GM12878 (cell line): ENCODE measurements at regions not wholly inside any gene's neighbourhood (a gene's known extent, or its start where the extent isn't known, plus 50 kb on each side); places are given as distances from the start of the nearest gene placed in this dataset.
"Not testable (repeated sequence)": the region's sequence is repeated elsewhere in the genome, so short reads cannot be mapped to it uniquely, and the experiment has no call there.

Source experiments
- ATAC-seq: fragments of 200-7000 bp; cut with Tn5 transposase; 3 replicates; pipeline ENCODE4 v1.9.1; 2020; ENCODE audit warnings: mild to moderate bottlenecking, moderate library complexity
- BruUV-seq: library from RNA; stranded (reverse); fragments of 400-500 nt; replicated peaks from 2 replicates; lab custom pipeline; 2021; lab: Mats Ljungman, UMichigan
- CTCF ChIA-PET: fragments of 300-600 bp; sonication (Branson Sonifier 250); formaldehyde crosslinking; extraction: SDS; loops from one replicate; lab custom pipeline; 2021; ENCODE audit warnings: inconsistent platforms; lab: Yijun Ruan, JAX
- POLR2A ChIA-PET: fragments of 350-600 bp; formaldehyde crosslinking; extraction: SDS; loops from one replicate; lab custom pipeline; 2021; ENCODE audit warnings: inconsistent platforms; lab: Charles Lee
- RAD21 ChIA-PET: fragments of 300-600 bp; sonication (Branson Sonifier 250); formaldehyde crosslinking; loops from one replicate; lab custom pipeline; 2023; ENCODE audit warnings: antibody characterized with exemption; ENCODE audit not compliant: unreplicated experiment; lab: Charles Lee
- SMC1A ChIA-PET: fragments of 300-600 bp; sonication (Branson Sonifier 250); formaldehyde crosslinking; loops from one replicate; lab custom pipeline; 2023; ENCODE audit not compliant: unreplicated experiment, uncharacterized antibody; lab: Charles Lee
- DNase-seq: peaks from one replicate; pipeline ENCODE4 v3.0.0-alpha.2; 2011; ENCODE audit warnings: low read depth, low spot score
- FAIRE-seq: peaks from 3 replicates; lab custom pipeline; 2011; peaks lifted over from hg19 to GRCh38; lab: Jason Lieb, UNC
- H2AFZ ChIP-seq: 2 replicates; pipeline ENCODE4 v1.6.0; 2011; ENCODE audit warnings: low read depth, low read length, control low read depth; ENCODE audit not compliant: control insufficient read depth
- H3K27ac ChIP-seq: 2 replicates; pipeline ENCODE4 v1.5.1; 2011; ENCODE audit warnings: control low read depth; ENCODE audit not compliant: control insufficient read depth, insufficient read depth
- H3K27me3 ChIP-seq, 2 experiments: replicated peaks in 1 of 2; 2 replicates each; pipeline versions ENCODE4 v1.6.0 to v1.6.1; 2011; ENCODE audit warnings: low read length in 1 of 2; ENCODE audit not compliant: control insufficient read depth in 2 of 2, insufficient read depth in 2 of 2
- H3K36me3 ChIP-seq, 2 experiments: 2 replicates each; pipeline ENCODE4 v1.5.1; 2011; ENCODE audit warnings: low read length in 1 of 2; ENCODE audit not compliant: control insufficient read depth in 2 of 2, insufficient read depth in 2 of 2
- H3K4me1 ChIP-seq: 2 replicates; pipeline ENCODE4 v1.6.1; 2011; ENCODE audit warnings: mild to moderate bottlenecking, low read length, moderate library complexity, mixed read lengths; ENCODE audit not compliant: control insufficient read depth, insufficient read depth
- H3K4me2 ChIP-seq: 2 replicates; pipeline ENCODE4 v1.6.0; 2011; ENCODE audit warnings: control low read depth; ENCODE audit not compliant: control insufficient read depth, insufficient read depth
- H3K4me3 ChIP-seq: fragments of 200-600 bp; sonication (generic); 2 replicates; pipeline ENCODE4 v1.5.1; 2016
- H3K79me2 ChIP-seq: 2 replicates; pipeline ENCODE4 v1.6.0; 2011; ENCODE audit warnings: low read length; ENCODE audit not compliant: control insufficient read depth, insufficient read depth
- H3K9ac ChIP-seq: 2 replicates; pipeline ENCODE4 v1.8.0; 2011; ENCODE audit warnings: low read length, control low read depth, mixed read lengths; ENCODE audit not compliant: control insufficient read depth, insufficient read depth
- H3K9me3 ChIP-seq: replicated peaks from 3 replicates; pipeline ENCODE4 v1.5.1; 2011; ENCODE audit warnings: mild to moderate bottlenecking, low read length; ENCODE audit not compliant: control insufficient read depth, insufficient read depth
- H4K20me1 ChIP-seq: 2 replicates; pipeline ENCODE4 v1.6.0; 2011; ENCODE audit not compliant: control insufficient read depth, insufficient read depth
- NR2C1 ChIP-seq: fragments of 450-650 bp; IDR thresholded peaks from 2 replicates; pipeline ENCODE4 v1.6.1; 2017; ENCODE audit warnings: antibody characterized with exemption, mild to moderate bottlenecking, moderate library complexity
- RBBP5 ChIP-seq: fragments of 200-600 bp; sonication (generic); conservative IDR thresholded peaks from 2 replicates; pipeline ENCODE4 v1.6.1; 2016
- SMARCA5 ChIP-seq: fragments of 450-650 bp; IDR thresholded peaks from 2 replicates; pipeline ENCODE4 v1.6.1; 2017; ENCODE audit warnings: mild to moderate bottlenecking
- WGBS: methylation state at CpG from one replicate; pipeline ENCODE4 v1.1.6; 2016; ENCODE audit warnings: low lambda C conversion rate; ENCODE audit not compliant: insufficient replicate concordance, insufficient coverage; ENCODE audit errors: missing lambda C conversion rate; 5-methylcytosine and 5-hydroxymethylcytosine counted together
- in situ Hi-C: fragments of 300-500 bp; cut with MboI; formaldehyde crosslinking; loops from 9 replicates; pipeline ENCODE4 v1.14.3; 2018; ENCODE audit warnings: mixed read lengths
- intact Hi-C: fragments of 100-400 bp; cut with micrococcal nuclease; formaldehyde crosslinking; loops from one replicate; pipeline ENCODE4 v1.14.2; 2022; ENCODE audit not compliant: unreplicated experiment

GRCh38 chr1:99553301-99553700 is 92.6 kb upstream of the PALMD start:
- 0% methylated on average over 1 of the region's 1 CpG for WGBS
- no peaks in the 10 kb centered on the region for H3K79me2 ChIP-seq
- in situ Hi-C loops, result no loop called here
- DNase-seq (no peak), ATAC-seq (no peak), FAIRE-seq (no peak)
- no peak overlapping the region for H3K9ac ChIP-seq
- H3K36me3 ChIP-seq, result no peaks in the 10 kb centered on the region
- H3K4me2 ChIP-seq, result no peak overlapping the region
- H3K4me1 ChIP-seq, result no peaks in the 10 kb centered on the region
- SMC1A ChIA-PET, result interaction anchor here (1.0 kb wide), 1 partner anchor 1585 kb away, joined by 3 read pairs; no protein-coding TSS in a partner anchor
- no peaks in the 10 kb centered on the region for H4K20me1 ChIP-seq
- no peaks in the 10 kb centered on the region for H3K27me3 ChIP-seq
- intact Hi-C loops, result no loop called here
- no peaks in the 10 kb centered on the region for H3K9me3 ChIP-seq
- RAD21 ChIA-PET, result no interaction called here
- CTCF ChIA-PET, result interaction anchor here (1.0 kb wide), 1 partner anchor 18 kb away, joined by 3 read pairs; no protein-coding TSS in a partner anchor
- POLR2A ChIA-PET, result no interaction called here
- TF ChIP-seq NR2C1 (no peak), SMARCA5 (no peak), RBBP5 (no peak)
- no TSS peak for BruUV-seq
- no peak overlapping the region for H3K4me3 ChIP-seq
- no peak overlapping the region for H3K27ac ChIP-seq
- H2AFZ ChIP-seq, result no peak overlapping the region

GRCh38 chr1:99553819-99554218 is 92.1 kb upstream of the PALMD start:
- POLR2A ChIA-PET, H3K9ac ChIP-seq, intact Hi-C loops, FAIRE-seq, H3K27ac ChIP-seq, BruUV-seq, H3K4me2 ChIP-seq, H3K27me3 ChIP-seq, in situ Hi-C loops, RAD21 ChIA-PET, H3K4me3 ChIP-seq, CTCF ChIA-PET, DNase-seq, ATAC-seq, H2AFZ ChIP-seq, H3K79me2 ChIP-seq, SMC1A ChIA-PET, H3K4me1 ChIP-seq, H3K9me3 ChIP-seq, H4K20me1 ChIP-seq, H3K36me3 ChIP-seq: not testable (repeated sequence)
- WGBS, result 0% methylated on average over 3 of the region's 3 CpGs
